ENCODE measurements at regions not wholly inside any gene's neighbourhood (a gene's known extent, or its start where the extent isn't known, plus 50 kb on each side); places are given as distances from the start of the nearest gene placed in this dataset.

GRCh38 chr15:96728591-96728990, 398.1 kb downstream of the NR2F2 start:
- Histone ChIP-seq H3K4me3 (no peak overlapping the region), H3K27ac (no peak overlapping the region), H3K4me1 (no peaks in the 10 kb centered on the region), H3K27me3 (peaks cover 0 to 3% (median 0%) of the 10 kb centered on the region in 3 donors), H3K9me3 (no peaks in the 10 kb centered on the region), H3K36me3 (no peaks in the 10 kb centered on the region)
- ATAC-seq (no peak), DNase-seq (no peak)
- intact Hi-C loops (cut with DNase I; ENCODE audit: low total_unique reads) (no loop called here), in situ Hi-C loops (cut with MboI; ENCODE audit: low sequenced_read_pairs in 4 of 4) (no loop called here)
- TF ChIP-seq POLR2A (IDR thresholded peaks at IDR 0.05) (no peak), CTCF (IDR thresholded peaks at IDR 0.05 in 4 of 5, conservative IDR thresholded peaks at IDR 0.05 in 1 of 5) (no peak)

- Histone ChIP-seq H3K4me3 (no peak overlapping the region), H3K4me1 (no peaks in the 10 kb centered on the region), H3K9me3 (no peaks in the 10 kb centered on the region), H3K27me3 (no peaks in the 10 kb centered on the region), H3K36me3 (no peaks in the 10 kb centered on the region), H3K27ac (no peak overlapping the region)
- TF ChIP-seq CTCF (IDR thresholded peaks at IDR 0.05 in 4 of 5, conservative IDR thresholded peaks at IDR 0.05 in 1 of 5) (no peak), POLR2A (IDR thresholded peaks at IDR 0.05) (no peak)
- intact Hi-C loops (cut with DNase I; ENCODE audit: low total_unique reads) = no loop called here
- DNase-seq (no peak), ATAC-seq (no peak)
- in situ Hi-C loops (cut with MboI; ENCODE audit: low sequenced_read_pairs in 4 of 4) = no loop called here
These were observed 402.2 kb downstream of the NR2F2 start for GRCh38 chr15:96732704-96733103.

GRCh38 chr15:96733721-96734120, 403.2 kb downstream of the NR2F2 start:
- no peak for ATAC-seq
- in situ Hi-C loops (cut with MboI; ENCODE audit: low sequenced_read_pairs in 4 of 4) = no loop called here

GRCh38 chr15:96735632-96736240, 405.2 kb downstream of the NR2F2 start:
- H3K4me1 ChIP-seq = no peaks in the 10 kb centered on the region
- H3K4me3 ChIP-seq = no peak overlapping the region
- in situ Hi-C loops (cut with MboI; ENCODE audit: low sequenced_read_pairs in 4 of 4) = no loop called here
- intact Hi-C loops (cut with DNase I; ENCODE audit: low total_unique reads) = no loop called here
- ATAC-seq (no peak), DNase-seq (no peak)
- TF ChIP-seq POLR2A (IDR thresholded peaks at IDR 0.05) (no peak), CTCF (IDR thresholded peaks at IDR 0.05 in 4 of 5, conservative IDR thresholded peaks at IDR 0.05 in 1 of 5) (no peak)
- H3K27me3 ChIP-seq = no peaks in the 10 kb centered on the region
- no peak overlapping the region for H3K27ac ChIP-seq
- no peaks in the 10 kb centered on the region for H3K9me3 ChIP-seq
- H3K36me3 ChIP-seq = no peaks in the 10 kb centered on the region

More at GRCh38 chr15:96733721-96734120, 403.2 kb downstream of the NR2F2 start:
- Histone ChIP-seq H3K9me3 (no peaks in the 10 kb centered on the region), H3K36me3 (no peaks in the 10 kb centered on the region), H3K27me3 (no peaks in the 10 kb centered on the region), H3K27ac (no peak overlapping the region), H3K4me3 (no peak overlapping the region), H3K4me1 (no peaks in the 10 kb centered on the region)
- intact Hi-C loops (cut with DNase I; ENCODE audit: low total_unique reads) = no loop called here
- DNase-seq = no peak
- no peak for TF ChIP-seq CTCF (IDR thresholded peaks at IDR 0.05 in 4 of 5, conservative IDR thresholded peaks at IDR 0.05 in 1 of 5)
- TF ChIP-seq POLR2A (IDR thresholded peaks at IDR 0.05) = no peak

GRCh38 chr15:96736384-96736783, 405.9 kb downstream of the NR2F2 start:
- DNase-seq (no peak), ATAC-seq (no peak)
- in situ Hi-C loops (cut with MboI; ENCODE audit: low sequenced_read_pairs in 4 of 4) (no loop called here), intact Hi-C loops (cut with DNase I; ENCODE audit: low total_unique reads) (no loop called here)
- Histone ChIP-seq H3K9me3 (no peaks in the 10 kb centered on the region), H3K4me1 (no peaks in the 10 kb centered on the region), H3K27ac (no peak overlapping the region), H3K27me3 (no peaks in the 10 kb centered on the region), H3K4me3 (no peak overlapping the region), H3K36me3 (no peaks in the 10 kb centered on the region)
- TF ChIP-seq POLR2A (IDR thresholded peaks at IDR 0.05) = no peak
- TF ChIP-seq CTCF (IDR thresholded peaks at IDR 0.05 in 4 of 5, conservative IDR thresholded peaks at IDR 0.05 in 1 of 5) = no peak

All from gastrocnemius medialis (tissue), 4 donors.